ENCODE measurements at regions not wholly inside any gene's neighbourhood (a gene's known extent, or its start where the extent isn't known, plus 50 kb on each side); places are given as distances from the start of the nearest gene placed in this dataset.

- no peaks in the 10 kb centered on the region for H3K79me2 ChIP-seq (ENCODE audit: control insufficient read depth, low read length)
- H3K27ac ChIP-seq (ENCODE audit: low read depth, low read length) = no peak overlapping the region
- H3K9me3 ChIP-seq (ENCODE audit: control insufficient read depth, insufficient read depth, low read length) = no peaks in the 10 kb centered on the region
- H3K27me3 ChIP-seq (ENCODE audit: control insufficient read depth, low read length) = no peaks in the 10 kb centered on the region
- H3K4me3 ChIP-seq (ENCODE audit: low read length) = no peak overlapping the region
- no peaks in the 10 kb centered on the region for H3K9me2 ChIP-seq (replicated peaks; ENCODE audit: control insufficient read depth, low read length)
- TF ChIP-seq EZH2phosphoT487 (IDR thresholded peaks at IDR 0.05; ENCODE audit: borderline replicate concordance, low read length) (no peak), CTCF (IDR thresholded peaks at IDR 0.05; ENCODE audit: low read depth, low read length, poor library complexity, severe bottlenecking) (no peak)
- no peaks in the 10 kb centered on the region for H3F3A ChIP-seq (ENCODE audit: control insufficient read depth, insufficient read depth)
- H3K4me2 ChIP-seq (ENCODE audit: low read length) = no peak overlapping the region
- H3K36me3 ChIP-seq (ENCODE audit: control insufficient read depth, low read length) = no peaks in the 10 kb centered on the region
- H4K20me1 ChIP-seq (ENCODE audit: control insufficient read depth, insufficient read depth, low read depth, low read length) = no peaks in the 10 kb centered on the region
- H3K4me1 ChIP-seq (ENCODE audit: control insufficient read depth, low read length) = no peaks in the 10 kb centered on the region
Observed at GRCh38 chr1:191699343-191699742, 458.9 kb upstream of the RGS18 start.

- Histone ChIP-seq H3F3A (ENCODE audit: control insufficient read depth, insufficient read depth) (no peaks in the 10 kb centered on the region), H3K79me2 (ENCODE audit: control insufficient read depth, low read length) (no peaks in the 10 kb centered on the region), H3K9me2 (replicated peaks; ENCODE audit: control insufficient read depth, low read length) (no peaks in the 10 kb centered on the region), H3K27ac (ENCODE audit: low read depth, low read length) (no peak overlapping the region), H3K4me1 (ENCODE audit: control insufficient read depth, low read length) (no peaks in the 10 kb centered on the region), H3K36me3 (ENCODE audit: control insufficient read depth, low read length) (no peaks in the 10 kb centered on the region), H3K27me3 (ENCODE audit: control insufficient read depth, low read length) (no peaks in the 10 kb centered on the region), H4K20me1 (ENCODE audit: control insufficient read depth, insufficient read depth, low read depth, low read length) (no peaks in the 10 kb centered on the region), H3K9me3 (ENCODE audit: control insufficient read depth, insufficient read depth, low read length) (no peaks in the 10 kb centered on the region), H3K4me2 (ENCODE audit: low read length) (no peak overlapping the region), H3K4me3 (ENCODE audit: low read length) (no peak overlapping the region)
- no peak for TF ChIP-seq EZH2phosphoT487 (IDR thresholded peaks at IDR 0.05; ENCODE audit: borderline replicate concordance, low read length)
- no peak for TF ChIP-seq CTCF (IDR thresholded peaks at IDR 0.05; ENCODE audit: low read depth, low read length, poor library complexity, severe bottlenecking)
Observed at GRCh38 chr1:191700922-191701321, 457.3 kb upstream of the RGS18 start.

- TF ChIP-seq EZH2phosphoT487 (IDR thresholded peaks at IDR 0.05; ENCODE audit: borderline replicate concordance, low read length) (no peak), CTCF (IDR thresholded peaks at IDR 0.05; ENCODE audit: low read depth, low read length, poor library complexity, severe bottlenecking) (no peak)
- Histone ChIP-seq H3K27me3 (ENCODE audit: control insufficient read depth, low read length) (no peaks in the 10 kb centered on the region), H3K36me3 (ENCODE audit: control insufficient read depth, low read length) (no peaks in the 10 kb centered on the region), H3K9me3 (ENCODE audit: control insufficient read depth, insufficient read depth, low read length) (no peaks in the 10 kb centered on the region), H3F3A (ENCODE audit: control insufficient read depth, insufficient read depth) (no peaks in the 10 kb centered on the region), H3K4me2 (ENCODE audit: low read length) (no peak overlapping the region), H3K27ac (ENCODE audit: low read depth, low read length) (no peak overlapping the region), H3K9me2 (replicated peaks; ENCODE audit: control insufficient read depth, low read length) (no peaks in the 10 kb centered on the region), H3K79me2 (ENCODE audit: control insufficient read depth, low read length) (no peaks in the 10 kb centered on the region), H3K4me3 (ENCODE audit: low read length) (no peak overlapping the region), H4K20me1 (ENCODE audit: control insufficient read depth, insufficient read depth, low read depth, low read length) (no peaks in the 10 kb centered on the region), H3K4me1 (ENCODE audit: control insufficient read depth, low read length) (no peaks in the 10 kb centered on the region)
Observed at GRCh38 chr1:191702124-191702523, 456.1 kb upstream of the RGS18 start.

- Histone ChIP-seq H3K9me3 (ENCODE audit: control insufficient read depth, insufficient read depth, low read length) (no peaks in the 10 kb centered on the region), H3K9me2 (replicated peaks; ENCODE audit: control insufficient read depth, low read length) (no peaks in the 10 kb centered on the region), H3F3A (ENCODE audit: control insufficient read depth, insufficient read depth) (no peaks in the 10 kb centered on the region), H3K27me3 (ENCODE audit: control insufficient read depth, low read length) (no peaks in the 10 kb centered on the region), H3K4me1 (ENCODE audit: control insufficient read depth, low read length) (no peaks in the 10 kb centered on the region), H3K4me3 (ENCODE audit: low read length) (no peak overlapping the region), H3K4me2 (ENCODE audit: low read length) (no peak overlapping the region), H4K20me1 (ENCODE audit: control insufficient read depth, insufficient read depth, low read depth, low read length) (no peaks in the 10 kb centered on the region), H3K27ac (ENCODE audit: low read depth, low read length) (no peak overlapping the region), H3K36me3 (ENCODE audit: control insufficient read depth, low read length) (no peaks in the 10 kb centered on the region), H3K79me2 (ENCODE audit: control insufficient read depth, low read length) (no peaks in the 10 kb centered on the region)
- TF ChIP-seq CTCF (IDR thresholded peaks at IDR 0.05; ENCODE audit: low read depth, low read length, poor library complexity, severe bottlenecking) (no peak), EZH2phosphoT487 (IDR thresholded peaks at IDR 0.05; ENCODE audit: borderline replicate concordance, low read length) (no peak)
Observed at GRCh38 chr1:191707288-191707687, 451.0 kb upstream of the RGS18 start.
